Ovary (tissue), 3 donors: ENCODE measurements at regions not wholly inside any gene's neighbourhood (a gene's known extent, or its start where the extent isn't known, plus 50 kb on each side); places are given as distances from the start of the nearest gene placed in this dataset.

ENCODE experiments used
- POLR2A ChIP-seq: fragments of 450-650 bp; IDR thresholded peaks from one replicate; pipeline ENCODE4 v1.6.1; 2017; ENCODE audit warnings: antibody characterized with exemption, mild to moderate bottlenecking, moderate library complexity
- TF ChIP-seq, protein P1 (sequence below), 3 donors: fragments of 450-650 bp in 2 of 3; fragments of 200-600 bp in 1 of 3; IDR thresholded peaks; one replicate each; pipeline versions ENCODE4 v1.5.1 to v1.8.0; 2016 to 2022; ENCODE audit warnings: antibody characterized with exemption in 3 of 3, mild to moderate bottlenecking in 1 of 3
- donor health status: DM: no; HTN: no; CAD: no.

- no peak for TF ChIP-seq POLR2A
- TF ChIP-seq, protein P1, sequence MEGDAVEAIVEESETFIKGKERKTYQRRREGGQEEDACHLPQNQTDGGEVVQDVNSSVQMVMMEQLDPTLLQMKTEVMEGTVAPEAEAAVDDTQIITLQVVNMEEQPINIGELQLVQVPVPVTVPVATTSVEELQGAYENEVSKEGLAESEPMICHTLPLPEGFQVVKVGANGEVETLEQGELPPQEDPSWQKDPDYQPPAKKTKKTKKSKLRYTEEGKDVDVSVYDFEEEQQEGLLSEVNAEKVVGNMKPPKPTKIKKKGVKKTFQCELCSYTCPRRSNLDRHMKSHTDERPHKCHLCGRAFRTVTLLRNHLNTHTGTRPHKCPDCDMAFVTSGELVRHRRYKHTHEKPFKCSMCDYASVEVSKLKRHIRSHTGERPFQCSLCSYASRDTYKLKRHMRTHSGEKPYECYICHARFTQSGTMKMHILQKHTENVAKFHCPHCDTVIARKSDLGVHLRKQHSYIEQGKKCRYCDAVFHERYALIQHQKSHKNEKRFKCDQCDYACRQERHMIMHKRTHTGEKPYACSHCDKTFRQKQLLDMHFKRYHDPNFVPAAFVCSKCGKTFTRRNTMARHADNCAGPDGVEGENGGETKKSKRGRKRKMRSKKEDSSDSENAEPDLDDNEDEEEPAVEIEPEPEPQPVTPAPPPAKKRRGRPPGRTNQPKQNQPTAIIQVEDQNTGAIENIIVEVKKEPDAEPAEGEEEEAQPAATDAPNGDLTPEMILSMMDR (IDR thresholded peaks at IDR 0.05): no peak
These were observed 226.4 kb upstream of the CAND1 start for GRCh38 chr12:67042697-67043131.
